SK-N-SH treated with all-trans-retinoic acid at 6 μM for 48 hours (cell line): ENCODE measurements at regions not wholly inside any gene's neighbourhood (a gene's known extent, or its start where the extent isn't known, plus 50 kb on each side); places are given as distances from the start of the nearest gene placed in this dataset.

ENCODE experiments used
- BACH2 ChIP-seq: fragments of 250-450 bp; sonication (Bioruptor Pico); IDR thresholded peaks from 2 replicates; pipeline ENCODE4 v1.9.0; 2021; ENCODE audit warnings: mild to moderate bottlenecking, borderline replicate concordance
- CSDC2 ChIP-seq: fragments of 250-450 bp; sonication (Bioruptor Pico); IDR thresholded peaks from 2 replicates; pipeline ENCODE4 v1.5.0; 2020; ENCODE audit warnings: mild to moderate bottlenecking, moderate library complexity
- CSRNP3 ChIP-seq: fragments of 250-450 bp; sonication (Bioruptor Pico); IDR thresholded peaks from 2 replicates; pipeline ENCODE4 v1.5.1; 2021; ENCODE audit warnings: mild to moderate bottlenecking, moderate library complexity
- ESRRG ChIP-seq: fragments of 250-450 bp; sonication (Bioruptor Pico); IDR thresholded peaks from 2 replicates; pipeline ENCODE4 v1.6.1; 2021; ENCODE audit warnings: mild to moderate bottlenecking
- OSR1 ChIP-seq: fragments of 250-450 bp; sonication (Bioruptor Pico); IDR thresholded peaks from 2 replicates; pipeline ENCODE4 v1.8.0; 2022; ENCODE audit warnings: moderate library complexity, mild to moderate bottlenecking, inconsistent platforms
- PATZ1 ChIP-seq: fragments of 250-450 bp; sonication (Bioruptor Pico); IDR thresholded peaks from 2 replicates; pipeline ENCODE4 v1.8.0; 2020; ENCODE audit warnings: mild to moderate bottlenecking, moderate library complexity, borderline replicate concordance
- PPARA ChIP-seq: fragments of 250-450 bp; sonication (Bioruptor Pico); IDR thresholded peaks from 2 replicates; pipeline ENCODE4 v1.5.0; 2020; ENCODE audit warnings: mild to moderate bottlenecking, borderline replicate concordance
- RARB ChIP-seq: fragments of 250-450 bp; sonication (Bioruptor Pico); IDR thresholded peaks from 2 replicates; pipeline ENCODE4 v1.8.0; 2021; ENCODE audit warnings: mild to moderate bottlenecking, moderate library complexity
- SNAI2 ChIP-seq: fragments of 250-450 bp; sonication (Bioruptor Pico); IDR thresholded peaks from 2 replicates; pipeline ENCODE4 v1.5.0; 2020; ENCODE audit warnings: mild to moderate bottlenecking, moderate library complexity
- TOX ChIP-seq: fragments of 250-450 bp; sonication (Bioruptor Pico); IDR thresholded peaks from 2 replicates; pipeline ENCODE4 v1.8.0; 2021; ENCODE audit warnings: mild to moderate bottlenecking, moderate library complexity, borderline replicate concordance
- ZFP30 ChIP-seq: fragments of 450-650 bp; formaldehyde crosslinking; IDR thresholded peaks from 2 replicates; pipeline ENCODE4 v1.5.0; 2022; ENCODE audit warnings: mild to moderate bottlenecking, moderate library complexity
- TF ChIP-seq, protein P1 (sequence below): fragments of 250-450 bp; sonication (Bioruptor Pico); IDR thresholded peaks from 2 replicates; pipeline ENCODE4 v1.5.1; 2020; ENCODE audit warnings: low read depth, mild to moderate bottlenecking, moderate library complexity

- no peak for TF ChIP-seq TOX (CRISPR knock-in tag)
- no peak for TF ChIP-seq PATZ1 (CRISPR knock-in tag)
- TF ChIP-seq SNAI2: no peak
- TF ChIP-seq ESRRG (CRISPR knock-in tag): no peak
- TF ChIP-seq OSR1 (CRISPR knock-in tag): no peak
- no peak for TF ChIP-seq RARB (CRISPR knock-in tag)
- TF ChIP-seq, protein P1, sequence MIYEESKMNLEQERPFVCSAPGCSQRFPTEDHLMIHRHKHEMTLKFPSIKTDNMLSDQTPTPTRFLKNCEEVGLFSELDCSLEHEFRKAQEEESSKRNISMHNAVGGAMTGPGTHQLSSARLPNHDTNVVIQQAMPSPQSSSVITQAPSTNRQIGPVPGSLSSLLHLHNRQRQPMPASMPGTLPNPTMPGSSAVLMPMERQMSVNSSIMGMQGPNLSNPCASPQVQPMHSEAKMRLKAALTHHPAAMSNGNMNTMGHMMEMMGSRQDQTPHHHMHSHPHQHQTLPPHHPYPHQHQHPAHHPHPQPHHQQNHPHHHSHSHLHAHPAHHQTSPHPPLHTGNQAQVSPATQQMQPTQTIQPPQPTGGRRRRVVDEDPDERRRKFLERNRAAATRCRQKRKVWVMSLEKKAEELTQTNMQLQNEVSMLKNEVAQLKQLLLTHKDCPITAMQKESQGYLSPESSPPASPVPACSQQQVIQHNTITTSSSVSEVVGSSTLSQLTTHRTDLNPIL (CRISPR knock-in tag): no peak
- TF ChIP-seq ZFP30 (CRISPR knock-in tag): no peak
- no peak for TF ChIP-seq CSRNP3
- no peak for TF ChIP-seq CSDC2 (CRISPR knock-in tag)
- TF ChIP-seq PPARA (CRISPR knock-in tag): no peak
- no peak for TF ChIP-seq BACH2 (CRISPR knock-in tag)
Measured at GRCh38 chr9:79883073-79883645, 311.4 kb downstream of the TLE4 start.
